ENCODE measurements at regions not wholly inside any gene's neighbourhood (a gene's known extent, or its start where the extent isn't known, plus 50 kb on each side); places are given as distances from the start of the nearest gene placed in this dataset.

DNA sequence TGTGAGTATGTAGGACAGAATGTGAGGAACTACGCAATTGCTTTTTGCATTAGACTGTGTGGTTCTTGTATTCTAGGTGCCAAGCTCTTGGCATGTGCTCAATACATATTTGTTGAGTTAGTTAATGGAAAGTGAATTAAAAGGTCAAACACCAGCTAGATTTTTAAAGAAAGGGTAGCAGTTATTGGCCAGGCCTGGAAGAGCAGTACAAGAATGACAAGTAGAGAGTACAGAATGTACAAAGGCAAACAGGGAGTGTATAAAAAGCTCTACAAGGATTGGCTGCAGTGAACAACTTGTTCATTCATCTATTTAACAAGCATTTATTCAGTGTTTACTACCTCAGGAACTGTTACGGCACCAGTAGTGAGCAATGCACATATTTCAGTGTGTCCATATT, 854.0 kb upstream of the SEL1L start:
- no peak for TF ChIP-seq POLR2AphosphoS5 (IDR thresholded peaks at IDR 0.05; ENCODE audit: low read depth, low read length)
- TF ChIP-seq POLR2A (IDR thresholded peaks at IDR 0.05; ENCODE audit: low read depth, low read length): no peak
- no peak for TF ChIP-seq TAF1 (IDR thresholded peaks at IDR 0.05; ENCODE audit: borderline replicate concordance, low read depth, low read length)
